HG03565 (cell line): ENCODE measurements at regions not wholly inside any gene's neighbourhood (a gene's known extent, or its start where the extent isn't known, plus 50 kb on each side); places are given as distances from the start of the nearest gene placed in this dataset.

Experiments used
- ATAC-seq: cut with Tn5 transposase; IDR thresholded peaks from one replicate; pipeline ENCODE4 v1.9.1; 2021; ENCODE audit warnings: mild to moderate bottlenecking, moderate library complexity; ENCODE audit not compliant: unreplicated experiment

GRCh38 chr2:22741216-22741615 is 643.8 kb upstream of the KLHL29 start:
- ATAC-seq: no peak

DNA sequence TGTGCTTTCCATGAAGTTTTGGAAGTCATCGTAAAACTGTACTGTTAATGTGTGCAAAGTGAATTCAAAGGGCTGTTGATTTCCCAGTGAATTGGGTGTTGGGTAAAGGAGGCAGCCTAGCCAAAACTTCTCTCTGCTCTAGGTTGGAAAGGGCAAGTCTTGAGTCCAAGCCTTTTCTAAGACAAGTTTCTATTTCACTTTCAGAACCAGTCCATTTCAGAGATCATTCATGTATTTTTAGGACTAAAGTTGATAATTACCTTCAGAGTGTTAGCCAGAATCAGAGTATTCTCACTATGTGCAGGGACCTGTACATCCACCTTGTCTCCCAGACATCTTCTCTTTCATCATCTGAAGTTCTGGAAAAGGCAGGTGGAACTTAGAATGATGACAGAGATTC is 636.1 kb upstream of the KLHL29 start:
- ATAC-seq: no peak

DNA sequence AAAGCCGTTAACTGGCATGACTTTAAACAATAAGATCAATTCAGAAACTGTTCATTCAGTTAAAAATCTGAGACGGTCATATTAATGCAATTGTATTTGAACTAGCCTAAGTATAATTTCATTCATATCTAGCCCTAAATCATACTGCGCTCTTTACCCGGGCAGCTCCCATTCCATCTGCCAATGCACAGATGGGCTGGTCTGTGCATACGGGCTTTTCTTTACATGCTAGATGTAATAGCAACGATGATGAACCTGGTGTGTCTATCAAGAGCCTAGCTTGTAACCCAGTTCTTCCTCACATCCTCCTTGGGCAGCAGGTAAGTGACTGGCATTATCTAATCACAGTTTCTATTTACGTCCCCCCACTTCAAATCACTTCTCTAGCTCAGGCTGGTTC is 631.5 kb upstream of the KLHL29 start:
- no peak for ATAC-seq

- no peak for ATAC-seq
Observed at GRCh38 chr2:22756276-22757043, 628.5 kb upstream of the KLHL29 start.

- no peak for ATAC-seq
Observed at GRCh38 chr2:22769497-22769896, 615.5 kb upstream of the KLHL29 start.

DNA sequence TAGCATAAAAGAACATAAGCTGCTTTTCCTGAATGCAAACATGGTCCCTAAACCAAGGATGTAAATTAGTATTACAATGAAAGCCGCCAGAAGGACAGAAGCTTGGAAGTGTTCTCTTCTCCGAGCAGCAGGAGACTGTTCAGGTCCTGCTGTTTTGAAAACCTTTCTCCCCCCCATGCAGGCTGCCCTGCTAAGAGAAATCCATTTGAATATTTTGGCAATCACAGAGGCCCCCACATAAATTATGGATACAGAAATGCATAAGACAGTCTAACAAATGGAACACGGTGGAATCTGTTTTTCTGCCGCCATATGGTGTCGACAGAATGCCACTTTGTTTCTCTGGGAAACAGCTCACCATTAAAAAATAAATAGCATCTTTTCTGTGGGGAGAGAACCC is 600.4 kb upstream of the KLHL29 start:
- ATAC-seq: no peak

DNA sequence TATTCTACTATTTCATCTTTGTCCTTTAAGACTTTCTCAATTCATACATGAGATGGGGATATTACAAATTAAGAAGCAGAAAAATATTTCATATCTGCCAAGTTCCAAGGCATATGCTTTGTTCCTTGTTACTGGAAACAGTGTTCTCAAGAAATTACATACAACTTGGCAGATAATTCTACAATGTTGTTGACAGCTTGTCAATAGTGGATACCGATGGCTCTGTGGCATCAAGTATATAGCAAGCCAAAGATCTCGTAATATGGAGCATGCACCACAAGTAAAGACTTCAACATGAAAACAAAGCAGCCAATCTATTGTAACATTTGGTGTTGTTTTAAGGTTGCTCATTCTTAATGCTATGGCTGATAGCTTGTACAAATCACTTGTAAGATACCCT is 598.2 kb upstream of the KLHL29 start:
- no peak for ATAC-seq

GRCh38 chr2:22787745-22788144 is 597.2 kb upstream of the KLHL29 start:
- no peak for ATAC-seq

DNA sequence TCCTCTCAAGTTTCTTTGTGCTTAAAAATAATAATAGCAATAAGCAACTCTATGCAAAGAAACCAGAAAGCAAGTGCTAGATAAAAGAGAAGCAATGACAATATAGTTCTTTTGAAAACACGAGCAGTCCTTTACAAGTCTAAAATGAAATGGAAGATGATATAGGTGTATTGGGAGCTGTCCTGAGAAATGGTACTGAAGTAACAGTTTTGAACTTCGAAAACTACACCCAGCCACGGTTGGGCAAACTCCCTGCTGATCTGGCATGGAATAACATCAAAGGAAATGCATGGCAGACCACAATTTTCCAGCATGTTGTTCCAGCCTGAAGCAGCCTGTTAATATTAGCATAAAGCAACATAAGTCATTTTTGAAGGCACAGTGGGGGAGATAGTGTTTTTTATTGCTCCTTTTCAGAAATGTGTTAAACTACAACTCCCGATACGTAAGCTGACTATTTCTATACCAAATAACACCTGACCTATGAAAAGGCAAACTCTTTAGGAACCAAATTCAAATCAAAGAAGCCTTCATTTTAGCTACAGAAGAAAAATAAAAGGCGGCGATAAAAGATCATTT is 596.1 kb upstream of the KLHL29 start:
- no peak for ATAC-seq

DNA sequence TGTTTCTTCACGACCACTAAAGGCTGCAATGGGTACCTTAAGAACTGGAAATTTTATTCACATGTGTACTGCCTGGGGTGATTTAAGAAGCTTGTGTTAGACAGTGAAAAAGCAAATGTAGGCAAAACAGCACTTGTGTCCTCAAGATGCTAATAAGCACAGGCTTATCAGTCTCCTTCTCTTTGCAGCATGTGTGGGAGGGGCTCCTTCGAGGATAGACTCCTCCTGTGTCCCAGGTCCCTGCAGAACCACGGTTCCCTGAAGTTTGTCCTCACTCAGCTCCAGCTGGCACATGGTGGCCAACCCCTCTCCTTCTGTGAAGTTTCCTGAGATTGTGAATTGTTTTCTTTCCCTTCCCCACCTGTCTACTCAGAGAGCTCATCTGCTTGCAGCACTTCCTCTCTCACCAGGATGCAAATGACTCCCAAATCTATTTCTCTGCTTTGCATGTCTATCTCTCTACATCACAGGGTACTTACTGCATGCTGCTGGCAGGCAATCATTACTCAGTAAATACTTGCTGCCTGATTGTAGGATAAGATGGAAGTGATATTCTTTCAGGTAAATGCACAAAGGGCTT is 589.6 kb upstream of the KLHL29 start:
- no peak for ATAC-seq

DNA sequence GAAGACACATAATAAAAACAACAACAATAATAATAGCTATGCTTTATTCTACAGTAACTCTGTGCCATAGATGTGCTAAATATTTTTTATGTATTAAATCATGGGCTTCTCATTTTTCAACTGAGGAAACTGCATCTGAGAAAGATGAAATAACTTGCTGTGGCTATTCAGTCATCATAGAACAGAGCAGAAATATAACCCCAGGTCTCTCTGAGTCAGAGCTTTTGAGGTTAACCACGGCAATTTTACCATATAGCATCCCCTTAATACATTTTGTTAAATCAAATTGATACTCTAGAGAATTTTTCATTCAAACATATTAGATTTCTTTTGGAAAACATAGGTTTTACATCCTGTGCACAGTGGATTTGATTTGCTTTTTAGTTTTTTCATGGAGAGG is 586.6 kb upstream of the KLHL29 start:
- no peak for ATAC-seq

DNA sequence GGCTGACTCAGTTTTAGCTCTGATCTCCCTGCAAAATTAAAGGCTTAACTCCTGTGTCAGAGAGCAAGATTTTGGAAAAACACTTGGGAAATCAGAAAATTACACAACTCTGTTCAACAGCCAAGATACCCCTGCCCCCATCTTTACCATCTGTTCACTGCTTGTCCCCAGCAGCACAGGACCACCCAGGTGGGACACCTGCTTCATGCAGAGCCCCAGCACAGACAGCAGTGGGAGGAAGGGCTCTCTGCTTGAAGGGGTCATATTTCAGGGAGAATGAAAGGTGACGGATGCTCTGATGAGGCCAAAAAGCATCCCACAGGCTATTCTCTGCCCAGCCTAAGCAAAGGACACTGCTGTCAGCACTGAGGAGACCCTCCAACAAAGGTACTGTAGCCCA is 584.6 kb upstream of the KLHL29 start:
- ATAC-seq: no peak

DNA sequence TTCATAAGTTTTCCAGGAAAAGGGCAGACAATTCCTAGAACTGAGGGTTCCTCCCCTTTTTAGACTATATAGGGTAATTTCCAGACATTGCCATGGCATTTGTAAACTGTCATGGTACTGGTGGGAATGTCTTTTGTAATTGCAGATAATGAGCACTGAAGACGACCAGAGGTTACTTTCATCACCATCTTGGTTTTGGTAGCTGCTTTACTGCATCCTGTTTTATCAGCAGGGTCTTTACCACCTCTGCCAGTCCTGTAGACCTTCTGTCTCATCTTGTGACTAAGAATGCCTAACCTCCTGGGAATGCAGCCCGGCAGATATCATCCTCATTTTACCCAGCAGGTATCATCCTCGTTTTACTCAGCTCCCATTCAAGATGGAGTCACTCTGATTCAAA is 583.9 kb upstream of the KLHL29 start:
- ATAC-seq: no peak

DNA sequence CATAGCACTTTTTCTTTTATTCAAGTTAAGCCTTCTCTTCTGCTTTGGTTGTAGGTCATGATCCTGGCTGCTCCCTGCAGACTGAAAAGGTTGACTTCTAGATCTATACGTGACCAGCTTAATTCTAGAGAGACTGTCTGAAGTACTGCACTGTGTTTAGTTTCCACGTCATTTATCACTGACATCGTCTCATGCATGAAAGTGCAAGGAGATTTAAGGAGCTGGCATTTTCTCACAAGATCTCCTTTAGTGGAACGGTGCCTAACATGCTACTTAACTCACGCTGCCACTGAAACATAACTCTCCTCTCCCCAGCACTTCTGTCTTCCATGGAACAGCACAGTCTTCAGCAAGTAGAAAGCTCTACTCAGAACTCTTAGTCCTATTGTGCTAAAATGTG is 583.0 kb upstream of the KLHL29 start:
- no peak for ATAC-seq

GRCh38 chr2:22807872-22808271 is 577.1 kb upstream of the KLHL29 start:
- ATAC-seq: no peak

GRCh38 chr2:22810602-22811001 is 574.4 kb upstream of the KLHL29 start:
- ATAC-seq: no peak

DNA sequence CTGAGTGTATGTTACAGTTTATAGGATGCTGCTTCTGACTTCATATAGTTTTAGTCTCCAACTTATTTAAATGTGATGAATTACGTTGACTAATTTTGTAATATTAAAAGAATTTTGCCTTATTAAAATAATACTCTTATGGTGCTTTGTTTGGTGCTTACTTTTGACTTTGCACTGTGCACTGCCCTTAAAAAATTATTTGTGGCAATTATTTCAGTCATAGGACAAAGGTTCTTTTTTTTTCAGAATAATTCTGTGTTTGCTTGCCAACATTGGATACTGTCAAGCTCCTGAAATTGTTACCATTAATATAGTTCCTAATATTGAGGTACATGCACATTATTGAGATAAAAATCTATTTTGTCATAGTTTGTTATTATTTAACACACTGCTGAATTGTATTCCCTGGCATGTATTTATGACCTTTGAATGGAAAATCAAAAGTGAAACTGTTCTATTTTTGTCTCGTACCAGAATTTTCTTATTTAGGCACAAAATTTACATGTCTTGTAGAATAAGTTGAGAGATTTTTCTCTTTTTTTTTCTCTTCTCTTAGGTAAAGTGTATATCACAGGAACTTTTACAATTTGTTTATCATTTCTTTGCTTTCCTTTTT is 572.8 kb upstream of the KLHL29 start:
- no peak for ATAC-seq

DNA sequence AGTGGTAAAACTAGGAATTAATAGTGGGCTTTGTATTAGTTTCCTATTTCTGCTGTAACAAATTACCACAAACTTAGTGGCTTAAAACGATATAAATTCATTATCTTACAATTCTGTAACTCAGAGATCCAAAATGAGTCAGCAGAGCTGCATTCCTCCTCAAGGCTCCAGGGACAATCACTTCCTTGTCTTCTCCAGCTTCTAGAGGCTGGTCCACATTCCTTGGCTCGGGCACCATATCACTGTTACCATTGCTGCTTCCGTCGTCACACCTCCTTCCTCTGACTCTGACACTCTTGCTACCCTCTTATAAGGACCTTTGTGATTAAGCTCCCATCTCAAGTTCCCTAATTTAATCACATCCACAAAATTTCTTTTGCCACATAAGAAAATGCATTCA is 567.8 kb upstream of the KLHL29 start:
- ATAC-seq: no peak

GRCh38 chr2:22821458-22821857 is 563.5 kb upstream of the KLHL29 start:
- no peak for ATAC-seq

DNA sequence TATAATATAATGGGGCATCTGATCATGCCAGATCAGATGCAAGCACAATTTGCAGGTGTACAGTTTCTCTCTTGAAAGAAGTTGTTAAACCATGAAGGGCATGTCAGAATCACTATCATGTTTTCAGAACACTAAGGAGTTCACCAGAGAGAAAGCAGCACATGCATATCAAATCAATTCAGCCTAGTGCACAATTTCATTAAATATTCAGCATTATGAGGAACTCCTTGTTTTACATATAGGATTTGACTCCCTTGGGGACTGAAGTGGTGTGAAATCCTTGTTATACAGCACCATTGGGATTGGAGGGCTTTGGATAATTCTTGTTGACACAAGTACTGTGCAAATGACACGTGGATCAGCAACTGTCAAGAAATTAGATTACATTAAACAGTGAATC is 562.1 kb upstream of the KLHL29 start:
- no peak for ATAC-seq

DNA sequence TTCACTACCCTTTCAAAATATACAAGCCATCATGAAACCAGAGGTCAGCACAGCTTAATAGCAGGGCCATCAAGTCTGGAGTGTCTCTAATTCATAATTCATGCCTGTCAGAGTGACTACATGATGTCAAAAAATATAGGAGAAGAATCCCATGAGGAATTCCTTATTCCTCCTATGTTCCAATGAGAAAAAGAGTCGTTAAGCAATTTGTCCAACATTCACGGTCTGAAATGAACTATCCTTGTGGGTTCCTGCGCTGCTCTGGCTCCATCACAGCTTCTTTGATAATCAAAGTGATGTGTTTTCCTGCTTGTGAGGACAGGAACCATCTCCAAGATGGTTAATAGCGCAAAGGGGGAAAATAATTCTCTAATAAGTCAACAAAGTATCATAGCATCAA is 560.4 kb upstream of the KLHL29 start:
- no peak for ATAC-seq

DNA sequence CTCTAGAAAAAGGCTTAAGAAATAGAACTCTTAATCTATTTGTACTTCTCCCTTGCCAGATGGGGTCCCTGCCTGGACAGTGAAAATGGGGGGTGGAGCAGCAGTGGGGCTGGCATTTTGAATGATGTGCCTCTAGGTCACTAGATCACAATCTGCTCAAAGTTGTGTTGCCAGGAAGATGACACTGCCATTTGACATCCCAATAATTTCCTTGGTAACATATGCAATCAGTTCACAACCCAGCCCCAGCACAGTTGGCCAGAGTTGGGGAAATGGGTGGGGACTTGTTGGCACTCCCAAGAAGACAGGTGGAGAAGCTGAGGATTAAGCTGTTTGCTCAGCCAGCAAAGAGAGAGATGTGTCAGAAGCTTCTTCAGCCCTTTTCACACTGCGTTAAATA is 558.3 kb upstream of the KLHL29 start:
- ATAC-seq: no peak
